ENCODE measurements at regions not wholly inside any gene's neighbourhood (a gene's known extent, or its start where the extent isn't known, plus 50 kb on each side); places are given as distances from the start of the nearest gene placed in this dataset.

DNA sequence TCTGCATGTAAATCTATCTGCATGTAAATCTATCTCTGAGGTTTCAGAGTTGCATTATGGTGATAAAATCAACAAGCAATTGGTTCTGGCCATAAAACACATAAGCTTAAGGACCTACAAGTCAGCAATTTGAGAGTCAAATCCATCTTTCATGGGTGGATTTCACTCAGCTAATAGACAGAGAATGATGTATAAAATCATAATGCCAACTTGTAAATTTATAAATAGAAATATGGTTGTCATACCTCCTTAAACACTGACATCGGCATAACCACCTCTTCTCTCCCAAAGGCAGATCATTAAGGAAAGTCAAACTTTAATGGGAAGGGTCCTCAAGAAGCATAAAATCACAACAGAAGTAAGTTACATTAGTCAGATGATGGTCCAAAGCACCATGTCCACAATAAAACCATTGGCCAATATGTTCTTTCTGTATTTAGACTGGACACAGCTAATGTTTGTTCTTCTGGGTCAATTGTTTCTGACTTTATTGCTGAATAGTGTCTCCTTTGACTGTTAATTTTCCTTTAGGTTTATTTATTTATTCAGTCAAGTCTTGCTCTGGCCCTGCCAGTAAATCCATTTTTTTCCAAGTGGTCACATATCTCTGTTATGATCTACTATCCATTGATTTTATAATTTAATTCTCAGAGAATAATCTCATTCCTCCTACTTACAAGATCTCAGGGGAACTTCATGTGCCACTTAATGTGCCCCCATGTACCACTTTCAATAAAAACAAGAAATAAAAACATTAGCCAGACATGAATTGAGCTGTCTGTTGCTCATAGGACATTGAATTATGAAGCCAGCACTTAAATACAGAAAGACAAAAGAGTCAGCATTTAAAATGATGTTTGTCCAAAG is 382.9 kb upstream of the IRAK1BP1 start:
- no peak for TF ChIP-seq POLR2A (IDR thresholded peaks at IDR 0.05)
- TF ChIP-seq, protein P1, sequence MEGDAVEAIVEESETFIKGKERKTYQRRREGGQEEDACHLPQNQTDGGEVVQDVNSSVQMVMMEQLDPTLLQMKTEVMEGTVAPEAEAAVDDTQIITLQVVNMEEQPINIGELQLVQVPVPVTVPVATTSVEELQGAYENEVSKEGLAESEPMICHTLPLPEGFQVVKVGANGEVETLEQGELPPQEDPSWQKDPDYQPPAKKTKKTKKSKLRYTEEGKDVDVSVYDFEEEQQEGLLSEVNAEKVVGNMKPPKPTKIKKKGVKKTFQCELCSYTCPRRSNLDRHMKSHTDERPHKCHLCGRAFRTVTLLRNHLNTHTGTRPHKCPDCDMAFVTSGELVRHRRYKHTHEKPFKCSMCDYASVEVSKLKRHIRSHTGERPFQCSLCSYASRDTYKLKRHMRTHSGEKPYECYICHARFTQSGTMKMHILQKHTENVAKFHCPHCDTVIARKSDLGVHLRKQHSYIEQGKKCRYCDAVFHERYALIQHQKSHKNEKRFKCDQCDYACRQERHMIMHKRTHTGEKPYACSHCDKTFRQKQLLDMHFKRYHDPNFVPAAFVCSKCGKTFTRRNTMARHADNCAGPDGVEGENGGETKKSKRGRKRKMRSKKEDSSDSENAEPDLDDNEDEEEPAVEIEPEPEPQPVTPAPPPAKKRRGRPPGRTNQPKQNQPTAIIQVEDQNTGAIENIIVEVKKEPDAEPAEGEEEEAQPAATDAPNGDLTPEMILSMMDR (IDR thresholded peaks at IDR 0.05): no peak

Data from adrenal gland (tissue), 5 donors.